Skin epidermis (tissue), 12 donors: ENCODE measurements at regions not wholly inside any gene's neighbourhood (a gene's known extent, or its start where the extent isn't known, plus 50 kb on each side); places are given as distances from the start of the nearest gene placed in this dataset.

Source experiments
- H3K27ac ChIP-seq, 21 experiments: fragments of 200-600 bp; sonication (generic) in 11 of 21; one replicate each; pipeline ENCODE4 v1.5.0; 2020; ENCODE audit warnings: mild to moderate bottlenecking in 3 of 21, inconsistent platforms in 2 of 21, moderate library complexity in 2 of 21
- H3K4me3 ChIP-seq, 7 experiments: fragments of 200-600 bp; sonication (generic) in 2 of 7; one replicate each; pipeline ENCODE4 v1.5.0; 2020; ENCODE audit warnings: inconsistent platforms in 2 of 7, mild to moderate bottlenecking in 2 of 7, moderate library complexity in 1 of 7

GRCh38 chr5:1942158-1942557 lies 59.4 kb upstream of the IRX4 start:
- Histone ChIP-seq H3K27ac (no peak overlapping the region), H3K4me3 (no peak overlapping the region)

- Histone ChIP-seq H3K4me3 (no peak overlapping the region), H3K27ac (no peak overlapping the region)
These were observed 56.5 kb upstream of the IRX4 start for GRCh38 chr5:1939256-1939655.

GRCh38 chr5:1938310-1939000 lies 55.7 kb upstream of the IRX4 start:
- H3K4me3 ChIP-seq, result no peak overlapping the region
- no peak overlapping the region for H3K27ac ChIP-seq

GRCh38 chr5:1937590-1937989 lies 54.9 kb upstream of the IRX4 start:
- Histone ChIP-seq H3K27ac (no peak overlapping the region), H3K4me3 (no peak overlapping the region)

- Histone ChIP-seq H3K27ac (no peak overlapping the region), H3K4me3 (no peak overlapping the region)
These were observed 54.2 kb upstream of the IRX4 start for GRCh38 chr5:1936901-1937300.

GRCh38 chr5:1936413-1936812 lies 53.7 kb upstream of the IRX4 start:
- H3K4me3 ChIP-seq, result no peak overlapping the region

GRCh38 chr5:1934801-1935429 lies 52.2 kb upstream of the IRX4 start:
- Histone ChIP-seq H3K27ac (no peak overlapping the region), H3K4me3 (no peak overlapping the region)

More at GRCh38 chr5:1936413-1936812, 53.7 kb upstream of the IRX4 start:
- H3K27ac ChIP-seq, result no peak overlapping the region

- no peak overlapping the region for H3K4me3 ChIP-seq
These were observed 51.3 kb upstream of the IRX4 start for GRCh38 chr5:1934056-1934394.

GRCh38 chr5:1933364-1934055 lies 50.8 kb upstream of the IRX4 start:
- Histone ChIP-seq H3K27ac (no peak overlapping the region), H3K4me3 (no peak overlapping the region)

More at GRCh38 chr5:1934056-1934394, 51.3 kb upstream of the IRX4 start:
- no peak overlapping the region for H3K27ac ChIP-seq
